AG10803 (cell line): ENCODE measurements at regions not wholly inside any gene's neighbourhood (a gene's known extent, or its start where the extent isn't known, plus 50 kb on each side); places are given as distances from the start of the nearest gene placed in this dataset.

Source experiments
- DNase-seq: peaks from one replicate; pipeline ENCODE4 v3.0.0; 2010; ENCODE audit warnings: low read depth
- H3K4me3 ChIP-seq: 2 replicates; pipeline ENCODE4 v1.5.1; 2011; ENCODE audit warnings: mild to moderate bottlenecking, low read length, control low read depth
- TF ChIP-seq, protein P1 (sequence below): conservative IDR thresholded peaks from 2 replicates; pipeline ENCODE4 v1.5.1; 2011; ENCODE audit warnings: mild to moderate bottlenecking, low read length, control low read depth, inconsistent platforms

- H3K4me3 ChIP-seq, result no peak overlapping the region
- TF ChIP-seq, protein P1, sequence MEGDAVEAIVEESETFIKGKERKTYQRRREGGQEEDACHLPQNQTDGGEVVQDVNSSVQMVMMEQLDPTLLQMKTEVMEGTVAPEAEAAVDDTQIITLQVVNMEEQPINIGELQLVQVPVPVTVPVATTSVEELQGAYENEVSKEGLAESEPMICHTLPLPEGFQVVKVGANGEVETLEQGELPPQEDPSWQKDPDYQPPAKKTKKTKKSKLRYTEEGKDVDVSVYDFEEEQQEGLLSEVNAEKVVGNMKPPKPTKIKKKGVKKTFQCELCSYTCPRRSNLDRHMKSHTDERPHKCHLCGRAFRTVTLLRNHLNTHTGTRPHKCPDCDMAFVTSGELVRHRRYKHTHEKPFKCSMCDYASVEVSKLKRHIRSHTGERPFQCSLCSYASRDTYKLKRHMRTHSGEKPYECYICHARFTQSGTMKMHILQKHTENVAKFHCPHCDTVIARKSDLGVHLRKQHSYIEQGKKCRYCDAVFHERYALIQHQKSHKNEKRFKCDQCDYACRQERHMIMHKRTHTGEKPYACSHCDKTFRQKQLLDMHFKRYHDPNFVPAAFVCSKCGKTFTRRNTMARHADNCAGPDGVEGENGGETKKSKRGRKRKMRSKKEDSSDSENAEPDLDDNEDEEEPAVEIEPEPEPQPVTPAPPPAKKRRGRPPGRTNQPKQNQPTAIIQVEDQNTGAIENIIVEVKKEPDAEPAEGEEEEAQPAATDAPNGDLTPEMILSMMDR, result no peak
- DNase-seq, result no peak
Measured at GRCh38 chr6:130682066-130682465, 145.1 kb upstream of the SMLR1 start.

DNA sequence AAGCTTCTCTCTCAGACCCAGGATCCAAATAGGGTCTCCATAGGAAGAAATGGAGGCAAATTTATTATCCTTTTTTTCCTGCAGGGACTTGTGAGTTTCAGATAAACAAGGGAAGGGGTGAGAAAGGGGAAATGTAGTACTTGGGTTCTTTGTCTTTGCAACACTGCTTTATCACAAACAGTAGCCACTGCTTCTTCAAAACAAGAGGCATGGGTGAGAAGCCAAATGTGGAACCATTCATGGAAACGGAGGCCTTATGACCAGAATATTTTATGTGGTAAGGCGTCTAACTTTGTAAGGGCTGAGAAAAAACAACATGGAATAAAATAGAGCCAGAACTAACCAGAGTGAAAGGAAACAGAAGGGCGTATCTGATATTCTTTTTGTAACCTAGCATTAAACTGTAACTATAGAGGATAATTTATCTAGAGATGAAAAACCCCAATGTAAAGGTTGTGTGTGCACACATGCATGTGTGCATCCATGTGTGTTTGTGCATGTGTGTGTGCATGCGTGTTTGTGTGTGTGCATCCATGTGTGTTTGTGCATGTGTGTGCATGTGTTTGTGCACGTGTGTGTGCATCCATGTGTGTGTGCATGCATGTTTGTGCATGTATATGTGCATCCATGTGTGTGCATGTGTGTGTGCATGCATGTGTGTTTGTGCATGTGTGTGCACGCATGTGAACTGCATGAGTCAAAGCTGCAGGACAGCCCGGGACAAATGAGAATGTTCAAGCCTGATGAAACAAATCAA lies 143.3 kb upstream of the SMLR1 start:
- H3K4me3 ChIP-seq, result no peak overlapping the region
- TF ChIP-seq, protein P1, result no peak
- DNase-seq, result no peak

GRCh38 chr6:130692659-130693058 lies 134.5 kb upstream of the SMLR1 start:
- TF ChIP-seq, protein P1, result no peak
- no peak for DNase-seq
- no peak overlapping the region for H3K4me3 ChIP-seq

DNA sequence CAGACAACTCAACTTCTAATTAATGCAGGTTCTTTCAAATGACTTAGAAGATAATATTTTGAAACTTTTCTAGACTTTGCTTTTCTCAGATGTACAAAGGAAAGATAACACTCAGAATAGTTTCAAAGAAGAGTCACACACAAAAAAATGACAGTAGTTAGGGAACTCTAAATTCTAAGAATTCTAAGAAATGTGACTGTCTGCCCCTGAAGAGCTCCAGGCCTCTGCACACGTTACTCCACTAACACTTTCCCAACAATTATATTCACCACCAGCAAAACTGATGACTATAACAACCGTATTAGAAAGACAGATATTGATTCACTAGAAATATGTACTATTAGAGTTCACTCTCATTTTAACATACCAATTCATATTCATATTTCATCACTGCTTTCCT lies 133.3 kb upstream of the SMLR1 start:
- TF ChIP-seq, protein P1, result no peak
- DNase-seq, result no peak

GRCh38 chr6:130694606-130695005 lies 132.6 kb upstream of the SMLR1 start:
- no peak overlapping the region for H3K4me3 ChIP-seq
- TF ChIP-seq, protein P1, result no peak
- DNase-seq, result no peak

More for the DNA sequence above, 133.3 kb upstream of the SMLR1 start:
- no peak overlapping the region for H3K4me3 ChIP-seq

GRCh38 chr6:130696806-130697205 lies 130.4 kb upstream of the SMLR1 start:
- TF ChIP-seq, protein P1, result no peak
- no peak overlapping the region for H3K4me3 ChIP-seq
- no peak for DNase-seq

GRCh38 chr6:130697271-130697994 lies 129.8 kb upstream of the SMLR1 start:
- TF ChIP-seq, protein P1, result no peak
- H3K4me3 ChIP-seq, result no peak overlapping the region
- no peak for DNase-seq
